GM12878 (cell line): ENCODE measurements at regions not wholly inside any gene's neighbourhood (a gene's known extent, or its start where the extent isn't known, plus 50 kb on each side); places are given as distances from the start of the nearest gene placed in this dataset.

ENCODE experiments used
- CTCF ChIP-seq, 3 experiments: IDR thresholded peaks in 2 of 3; conservative IDR thresholded peaks in 1 of 3; 2 replicates each; pipeline ENCODE4 v1.5.1; 2011; ENCODE audit warnings: low read depth in 3 of 3, low read length in 3 of 3, mild to moderate bottlenecking in 3 of 3, control low read depth in 2 of 3, moderate library complexity in 2 of 3, inconsistent platforms in 1 of 3, mixed read lengths in 1 of 3; ENCODE audit not compliant: control insufficient read depth in 2 of 3, insufficient read depth in 1 of 3; ENCODE audit errors: extremely low read depth in 1 of 3
- JUND ChIP-seq: IDR thresholded peaks from 2 replicates; pipeline ENCODE4 v1.6.1; 2012; ENCODE audit warnings: low read depth, mild to moderate bottlenecking, low read length, improper control_type of control experiment, moderate library complexity
- POLR2A ChIP-seq: IDR thresholded peaks from 2 replicates; pipeline ENCODE4 v1.6.1; 2011; ENCODE audit warnings: low read depth, mild to moderate bottlenecking, low read length
- ZNF274 ChIP-seq: IDR thresholded peaks from one replicate; pipeline ENCODE4 v1.8.0; 2011; ENCODE audit not compliant: insufficient read length, insufficient read depth

- no peak for TF ChIP-seq CTCF (IDR thresholded peaks at IDR 0.05 in 2 of 3, conservative IDR thresholded peaks at IDR 0.05 in 1 of 3; ENCODE audit: control insufficient read depth in 2 of 3, extremely low read depth in 1 of 3, insufficient read depth in 1 of 3, low read depth in 3 of 3, low read length in 3 of 3)
- TF ChIP-seq POLR2A: no peak
- no peak for TF ChIP-seq ZNF274
- TF ChIP-seq JUND: no peak
Measured at GRCh38 chr12:39124768-39125167, 219.4 kb upstream of the CPNE8 start.
